ENCODE measurements at regions not wholly inside any gene's neighbourhood (a gene's known extent, or its start where the extent isn't known, plus 50 kb on each side); places are given as distances from the start of the nearest gene placed in this dataset.

DNA sequence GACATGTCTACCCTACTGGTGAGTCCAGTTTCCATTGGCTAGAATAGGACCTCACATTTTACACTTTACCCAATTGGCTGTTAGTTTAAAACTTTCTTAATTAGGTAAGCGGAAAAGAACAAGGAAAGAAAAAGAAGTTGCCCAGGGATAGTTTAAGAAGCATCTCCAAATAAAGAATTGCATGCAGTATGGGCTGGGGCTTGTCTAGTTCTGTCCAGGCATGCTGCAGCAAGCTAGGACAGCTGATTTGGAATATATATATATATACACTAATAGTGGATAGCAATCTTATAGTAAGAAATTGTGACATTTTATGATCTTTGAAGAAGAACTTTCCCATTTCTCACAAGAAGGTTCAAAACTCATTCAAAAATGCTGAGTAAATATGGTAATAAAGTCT, 90.0 kb upstream of the ERBB4 start:
- RAD21 ChIA-PET (ENCODE audit: unreplicated experiment) = no interaction called here
- POLR2A ChIA-PET = no interaction called here
- H4K20me1 ChIP-seq (ENCODE audit: control insufficient read depth, insufficient read depth) = no peaks in the 10 kb centered on the region
- H3K9me3 ChIP-seq (replicated peaks; ENCODE audit: control insufficient read depth, insufficient read depth, low read length) = no peaks in the 10 kb centered on the region
- ATAC-seq (no peak), DNase-seq (ENCODE audit: low read depth, low spot score) (no peak), FAIRE-seq (no peak)
- no peak overlapping the region for H3K4me3 ChIP-seq
- CTCF ChIA-PET = no interaction called here
- no peaks in the 10 kb centered on the region for H3K27me3 ChIP-seq (replicated peaks in 1 of 2; ENCODE audit: control insufficient read depth in 2 of 2, insufficient read depth in 2 of 2, low read length in 1 of 2)
- no peaks in the 10 kb centered on the region for H3K79me2 ChIP-seq (ENCODE audit: control insufficient read depth, insufficient read depth, low read length)
- SMC1A ChIA-PET (ENCODE audit: uncharacterized antibody, unreplicated experiment) = no interaction called here
- TF ChIP-seq, protein P1, sequence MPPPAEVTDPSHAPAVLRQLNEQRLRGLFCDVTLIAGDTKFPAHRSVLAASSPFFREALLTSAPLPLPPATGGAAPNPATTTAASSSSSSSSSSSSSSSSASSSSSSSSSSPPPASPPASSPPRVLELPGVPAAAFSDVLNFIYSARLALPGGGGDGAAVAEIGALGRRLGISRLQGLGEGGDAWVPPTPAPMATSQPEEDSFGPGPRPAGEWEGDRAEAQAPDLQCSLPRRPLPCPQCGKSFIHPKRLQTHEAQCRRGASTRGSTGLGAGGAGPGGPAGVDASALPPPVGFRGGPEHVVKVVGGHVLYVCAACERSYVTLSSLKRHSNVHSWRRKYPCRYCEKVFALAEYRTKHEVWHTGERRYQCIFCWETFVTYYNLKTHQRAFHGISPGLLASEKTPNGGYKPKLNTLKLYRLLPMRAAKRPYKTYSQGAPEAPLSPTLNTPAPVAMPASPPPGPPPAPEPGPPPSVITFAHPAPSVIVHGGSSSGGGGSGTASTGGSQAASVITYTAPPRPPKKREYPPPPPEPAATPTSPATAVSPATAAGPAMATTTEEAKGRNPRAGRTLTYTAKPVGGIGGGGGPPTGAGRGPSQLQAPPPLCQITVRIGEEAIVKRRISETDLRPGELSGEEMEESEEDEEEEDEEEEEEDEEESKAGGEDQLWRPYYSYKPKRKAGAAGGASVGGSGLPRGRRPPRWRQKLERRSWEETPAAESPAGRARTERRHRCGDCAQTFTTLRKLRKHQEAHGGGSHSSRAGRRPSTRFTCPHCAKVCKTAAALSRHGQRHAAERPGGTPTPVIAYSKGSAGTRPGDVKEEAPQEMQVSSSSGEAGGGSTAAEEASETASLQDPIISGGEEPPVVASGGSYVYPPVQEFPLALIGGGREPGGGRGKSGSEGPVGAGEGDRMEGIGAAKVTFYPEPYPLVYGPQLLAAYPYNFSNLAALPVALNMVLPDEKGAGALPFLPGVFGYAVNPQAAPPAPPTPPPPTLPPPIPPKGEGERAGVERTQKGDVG (CRISPR knock-in tag; IDR thresholded peaks at IDR 0.05) = no peak
- no peak for TF ChIP-seq SUPT20H (IDR thresholded peaks at IDR 0.05; ENCODE audit: borderline replicate concordance, control insufficient read depth, low read depth, low read length)
- intact Hi-C loops (cut with micrococcal nuclease; ENCODE audit: unreplicated experiment) = no loop called here
- H2AFZ ChIP-seq (ENCODE audit: control insufficient read depth, low read depth, low read length) = no peak overlapping the region
- no peaks in the 10 kb centered on the region for H3K4me1 ChIP-seq (ENCODE audit: control insufficient read depth, insufficient read depth, low read length)
- H3K36me3 ChIP-seq (ENCODE audit: control insufficient read depth in 2 of 2, insufficient read depth in 2 of 2, low read length in 1 of 2) = no peaks in the 10 kb centered on the region
- in situ Hi-C loops (cut with MboI) = no loop called here
- no peak overlapping the region for H3K4me2 ChIP-seq (ENCODE audit: control insufficient read depth, insufficient read depth)
- 0% methylated on average over 1 of the region's 1 CpG for WGBS (ENCODE audit: insufficient coverage, insufficient replicate concordance, low lambda C conversion rate, missing lambda C conversion rate)
- H3K9ac ChIP-seq (ENCODE audit: control insufficient read depth, insufficient read depth, low read length) = no peak overlapping the region
- no peak overlapping the region for H3K27ac ChIP-seq (ENCODE audit: control insufficient read depth, insufficient read depth)
- BruUV-seq (replicated peaks) = no TSS peak

DNA sequence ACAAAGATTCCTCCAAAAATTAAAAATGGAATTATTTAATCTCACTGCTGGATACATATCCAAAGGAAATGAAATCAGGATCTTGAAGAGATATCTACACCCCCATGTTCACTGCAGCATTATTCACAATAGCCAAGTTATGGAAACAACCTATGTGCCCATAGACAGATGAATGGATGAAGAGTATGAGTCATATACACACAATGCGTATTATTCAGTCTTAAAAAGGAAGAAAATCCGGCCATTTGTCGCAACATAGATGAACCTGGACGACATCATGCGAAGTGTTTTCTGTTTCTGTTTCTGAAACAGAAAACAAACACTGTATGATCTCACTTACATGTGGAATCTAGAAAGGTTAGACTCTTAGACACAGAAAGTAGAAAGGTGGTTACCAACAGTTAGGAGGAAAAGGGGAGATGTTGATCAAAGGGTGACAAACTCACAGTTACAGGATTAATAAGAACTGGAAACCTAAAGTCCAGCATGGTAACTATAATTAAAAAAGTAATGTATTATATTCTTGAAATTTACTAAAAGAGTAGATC, 87.8 kb upstream of the ERBB4 start:
- intact Hi-C loops (cut with micrococcal nuclease; ENCODE audit: unreplicated experiment) = no loop called here
- FAIRE-seq (peak; percentile 77), ATAC-seq (no peak; the same call in 2 of the 3 replicates), DNase-seq (ENCODE audit: low read depth, low spot score) (no peak)
- ChIA-PET POLR2A (no interaction called here), RAD21 (ENCODE audit: unreplicated experiment) (no interaction called here), SMC1A (ENCODE audit: uncharacterized antibody, unreplicated experiment) (no interaction called here), CTCF (no interaction called here)
- H3K9ac ChIP-seq (ENCODE audit: control insufficient read depth, insufficient read depth, low read length) = no peak overlapping the region
- H4K20me1 ChIP-seq (ENCODE audit: control insufficient read depth, insufficient read depth) = no peaks in the 10 kb centered on the region
- no peaks in the 10 kb centered on the region for H3K79me2 ChIP-seq (ENCODE audit: control insufficient read depth, insufficient read depth, low read length)
- no peak overlapping the region for H2AFZ ChIP-seq (ENCODE audit: control insufficient read depth, low read depth, low read length)
- H3K36me3 ChIP-seq (ENCODE audit: control insufficient read depth in 2 of 2, insufficient read depth in 2 of 2, low read length in 1 of 2) = no peaks in the 10 kb centered on the region
- H3K4me2 ChIP-seq (ENCODE audit: control insufficient read depth, insufficient read depth) = no peak overlapping the region
- no peaks in the 10 kb centered on the region for H3K4me1 ChIP-seq (ENCODE audit: control insufficient read depth, insufficient read depth, low read length)
- H3K9me3 ChIP-seq (replicated peaks; ENCODE audit: control insufficient read depth, insufficient read depth, low read length) = no peaks in the 10 kb centered on the region
- no peaks in the 10 kb centered on the region for H3K27me3 ChIP-seq (replicated peaks in 1 of 2; ENCODE audit: control insufficient read depth in 2 of 2, insufficient read depth in 2 of 2, low read length in 1 of 2)
- in situ Hi-C loops (cut with MboI) = no loop called here
- no TSS peak for BruUV-seq (replicated peaks)
- H3K27ac ChIP-seq (ENCODE audit: control insufficient read depth, insufficient read depth) = no peak overlapping the region
- no peak overlapping the region for H3K4me3 ChIP-seq
- WGBS (ENCODE audit: insufficient coverage, insufficient replicate concordance, low lambda C conversion rate, missing lambda C conversion rate) = 78% methylated on average over 5 of the region's 5 CpGs
- no peak for TF ChIP-seq SMAD5 (IDR thresholded peaks at IDR 0.05; ENCODE audit: low read depth)
- no peak for TF ChIP-seq ZSCAN29 (IDR thresholded peaks at IDR 0.05)
- TF ChIP-seq ATF3 (IDR thresholded peaks at IDR 0.05; ENCODE audit: borderline replicate concordance, extremely low read depth, low read depth, low read length) = no peak
- no peak for TF ChIP-seq BCL3 (IDR thresholded peaks at IDR 0.05; ENCODE audit: borderline replicate concordance, insufficient read depth, low read depth, low read length, poor library complexity, severe bottlenecking)
- no peak for TF ChIP-seq NR2C1 (IDR thresholded peaks at IDR 0.05)
- TF ChIP-seq EZH2 (IDR thresholded peaks at IDR 0.05; ENCODE audit: borderline replicate concordance, control insufficient read depth, low read depth, low read length) = no peak
- no peak for TF ChIP-seq ETV6 (conservative IDR thresholded peaks at IDR 0.05 in 1 of 2, IDR thresholded peaks at IDR 0.05 in 1 of 2; ENCODE audit: borderline replicate concordance in 1 of 2, low read depth in 1 of 2)
- no peak for TF ChIP-seq ZNF24 (IDR thresholded peaks at IDR 0.05)
- TF ChIP-seq USF1 (IDR thresholded peaks at IDR 0.05; ENCODE audit: borderline replicate concordance, extremely low read length, insufficient read depth, low read depth, low read length) = no peak

Measured in GM12878 (cell line).